HepG2 (cell line): ENCODE measurements at regions not wholly inside any gene's neighbourhood (a gene's known extent, or its start where the extent isn't known, plus 50 kb on each side); places are given as distances from the start of the nearest gene placed in this dataset.

Experiments used
- ATAC-seq: fragments of 200-7000 bp; cut with Tn5 transposase; 3 replicates; pipeline ENCODE4 v1.9.1; 2020; ENCODE audit warnings: mild to moderate bottlenecking, moderate library complexity
- BruUV-seq: library from RNA; stranded (reverse); fragments of 400-500 nt; replicated peaks from 2 replicates; lab custom pipeline; 2021; lab: Mats Ljungman, UMichigan
- CTCF ChIA-PET: fragments of 300-600 bp; formaldehyde crosslinking; extraction: SDS; loops from one replicate; lab custom pipeline; 2021; ENCODE audit warnings: low total read pairs, inconsistent platforms, low intra/inter-chr PET ratio; lab: Yijun Ruan, JAX
- POLR2A ChIA-PET: fragments of 350-600 bp; sonication (Branson Sonifier 250); formaldehyde crosslinking; loops from one replicate; lab custom pipeline; 2020; ENCODE audit warnings: antibody characterized with exemption, inconsistent platforms; lab: Yijun Ruan, JAX
- DNase-seq: peaks from one replicate; pipeline ENCODE4 v3.0.0-alpha.2; 2015; ENCODE audit warnings: low spot score
- FAIRE-seq: peaks from 3 replicates; lab custom pipeline; 2011; peaks lifted over from hg19 to GRCh38; lab: Jason Lieb, UNC
- H2AFZ ChIP-seq: one replicate; pipeline ENCODE4 v1.6.1; 2011; ENCODE audit warnings: low read length, inconsistent platforms
- H3K27ac ChIP-seq: fragments of 300-600 bp; 3 replicates; pipeline ENCODE4 v1.8.0; 2011; ENCODE audit warnings: mixed run types, mild to moderate bottlenecking, mixed read lengths, low read length, inconsistent platforms; ENCODE audit not compliant: insufficient read depth; ENCODE audit errors: extremely low read length
- H3K27me3 ChIP-seq, 2 experiments: fragments of 200-600 bp in 1 of 2; 2 replicates in 1 of 2; 3 replicates in 1 of 2; pipeline versions ENCODE4 v1.6.0 to v1.8.0; 2011; ENCODE audit warnings: low read length in 2 of 2, mild to moderate bottlenecking in 2 of 2, moderate library complexity in 2 of 2, inconsistent platforms in 1 of 2; ENCODE audit not compliant: insufficient read depth in 2 of 2, control insufficient read depth in 1 of 2
- H3K36me3 ChIP-seq, 2 experiments: fragments of 200-600 bp in 1 of 2; replicated peaks in 1 of 2; 2 replicates in 1 of 2; 3 replicates in 1 of 2; pipeline versions ENCODE4 v1.5.1 to v1.8.0; 2011; ENCODE audit warnings: low read length in 2 of 2, inconsistent platforms in 1 of 2; ENCODE audit not compliant: insufficient read depth in 2 of 2, control insufficient read depth in 1 of 2
- H3K4me1 ChIP-seq: 2 replicates; pipeline ENCODE4 v1.5.1; 2012; ENCODE audit warnings: low read length, inconsistent platforms; ENCODE audit not compliant: insufficient read depth
- H3K4me2 ChIP-seq: 2 replicates; pipeline ENCODE4 v1.6.0; 2011; ENCODE audit warnings: low read depth, low read length, inconsistent platforms
- H3K4me3 ChIP-seq, 3 experiments: fragments of 200-600 bp in 1 of 3; sonication (generic), shearing (Covaris generic) in 1 of 3; replicated peaks in 1 of 3; 2 replicates each; pipeline ENCODE4 v1.5.1; 2011 to 2016; ENCODE audit warnings: low read length in 3 of 3, inconsistent platforms in 2 of 3, low read depth in 2 of 3, mild to moderate bottlenecking in 2 of 3, control low read depth in 1 of 3, mixed read lengths in 1 of 3; ENCODE audit not compliant: insufficient read depth in 1 of 3
- H3K79me2 ChIP-seq: one replicate; pipeline ENCODE4 v1.6.1; 2011; ENCODE audit warnings: low read length, inconsistent platforms; ENCODE audit not compliant: insufficient read depth
- H3K9ac ChIP-seq: 2 replicates; pipeline ENCODE4 v1.6.0; 2011; ENCODE audit warnings: mild to moderate bottlenecking, low read depth, low read length, inconsistent platforms; ENCODE audit not compliant: insufficient read depth
- H3K9me3 ChIP-seq: 2 replicates; pipeline ENCODE4 v1.5.1; 2012; ENCODE audit warnings: mild to moderate bottlenecking, low read length
- H4K20me1 ChIP-seq: 2 replicates; pipeline ENCODE4 v1.6.0; 2011; ENCODE audit warnings: inconsistent platforms, mild to moderate bottlenecking, low read length, moderate library complexity; ENCODE audit not compliant: insufficient read depth
- HNF4G ChIP-seq, 2 experiments: sonication (generic) in 1 of 2; formaldehyde crosslinking in 1 of 2; IDR thresholded peaks; 2 replicates each; pipeline versions ENCODE4 v1.4.0 to v1.6.1; 2011 to 2020; ENCODE audit warnings: borderline replicate concordance in 2 of 2, low read depth in 2 of 2, mild to moderate bottlenecking in 2 of 2, low read length in 1 of 2, missing genetic modification reagents in 1 of 2, moderate library complexity in 1 of 2
- U2AF1 ChIP-seq: fragments of 200-400 bp; formaldehyde crosslinking; optimal IDR thresholded peaks from 2 replicates; pipeline ENCODE3; 2017; ENCODE audit warnings: mild to moderate bottlenecking, low read depth, low read length
- ZNF234 ChIP-seq: sonication (generic); formaldehyde crosslinking; conservative IDR thresholded peaks from 2 replicates; pipeline ENCODE4 v1.5.1; 2020; ENCODE audit warnings: mild to moderate bottlenecking, missing genetic modification reagents
- WGBS: methylation state at CpG from one replicate; pipeline ENCODE4 v1.1.6; 2017; ENCODE audit warnings: low lambda C conversion rate; 5-methylcytosine and 5-hydroxymethylcytosine counted together
- in situ Hi-C: cut with HindIII; loops from 2 replicates; pipeline ENCODE4 v1.10.0; 2017; ENCODE audit warnings: low pct_unique_long_range_greater_than_20kb; ENCODE audit not compliant: extremely low pct_ligation_motif_present
- intact Hi-C: fragments of 100-400 bp; cut with micrococcal nuclease; formaldehyde crosslinking; loops from one replicate; pipeline ENCODE4 v1.10.0; 2022; ENCODE audit not compliant: unreplicated experiment
- TF ChIP-seq, protein P1 (sequence below): sonication (generic); formaldehyde crosslinking; IDR thresholded peaks from 2 replicates; pipeline ENCODE4 v1.4.0; 2020; ENCODE audit warnings: low read depth, mild to moderate bottlenecking, missing genetic modification reagents
- TF ChIP-seq, protein P2 (sequence below): sonication (generic); formaldehyde crosslinking; IDR thresholded peaks from 2 replicates; pipeline ENCODE4 v1.4.0; 2020; ENCODE audit warnings: missing genetic modification reagents
- TF ChIP-seq, protein P3 (sequence below): fragments of 450-650 bp; IDR thresholded peaks from 2 replicates; pipeline ENCODE4 v1.6.1; 2016

DNA sequence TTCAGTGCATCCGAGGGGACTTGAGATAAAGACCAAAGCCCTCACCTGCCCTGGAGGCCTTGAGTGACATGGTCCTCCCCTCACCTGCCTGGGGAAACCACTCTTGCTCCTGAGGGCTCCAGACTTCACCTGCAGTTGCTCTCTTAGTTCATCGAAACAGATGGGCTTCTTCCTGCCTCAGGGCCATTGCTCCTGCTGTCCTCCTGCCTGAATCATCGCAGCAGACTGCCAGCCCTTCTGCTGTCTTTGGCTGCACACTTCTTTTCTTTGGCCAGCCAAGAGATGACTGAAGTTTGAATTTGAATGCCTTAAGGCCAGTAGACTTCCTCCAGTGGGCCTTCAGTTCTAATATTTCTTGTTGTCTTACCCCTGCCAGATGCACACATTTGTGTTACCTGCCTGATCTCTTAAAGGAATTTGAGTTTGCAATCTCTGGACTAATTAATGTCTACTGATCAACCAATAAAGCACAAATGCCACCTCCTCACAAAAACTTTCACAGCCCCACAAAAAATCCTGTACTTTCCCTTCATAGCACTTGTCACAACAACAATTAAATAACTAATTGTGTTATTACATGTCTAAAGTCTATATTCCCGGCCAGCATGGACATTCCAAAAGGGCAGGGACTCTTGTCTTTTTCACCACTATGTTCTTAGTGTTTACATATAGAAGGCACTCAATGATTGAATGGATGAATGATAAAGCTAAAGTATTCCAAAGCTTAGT, 56.7 kb upstream of the SGK1 start:
- no peak overlapping the region for H3K4me3 ChIP-seq
- no peak for DNase-seq
- 20% methylated on average over 4 of the region's 4 CpGs for WGBS
- H3K79me2 ChIP-seq: no peaks in the 10 kb centered on the region
- no peaks in the 10 kb centered on the region for H3K9me3 ChIP-seq
- no peaks in the 10 kb centered on the region for H4K20me1 ChIP-seq
- in situ Hi-C loops (no loop called here), intact Hi-C loops (no loop called here)
- BruUV-seq: no TSS peak
- no peaks in the 10 kb centered on the region for H3K36me3 ChIP-seq
- no peak for FAIRE-seq
- CTCF ChIA-PET: no interaction called here
- TF ChIP-seq HNF4G (IDR thresholded peaks at IDR 0.05; ENCODE audit: borderline replicate concordance, low read depth, low read length): no peak
- TF ChIP-seq HNF4G (CRISPR knock-in tag; IDR thresholded peaks at IDR 0.05; ENCODE audit: borderline replicate concordance, low read depth): no peak
- TF ChIP-seq, protein P1, sequence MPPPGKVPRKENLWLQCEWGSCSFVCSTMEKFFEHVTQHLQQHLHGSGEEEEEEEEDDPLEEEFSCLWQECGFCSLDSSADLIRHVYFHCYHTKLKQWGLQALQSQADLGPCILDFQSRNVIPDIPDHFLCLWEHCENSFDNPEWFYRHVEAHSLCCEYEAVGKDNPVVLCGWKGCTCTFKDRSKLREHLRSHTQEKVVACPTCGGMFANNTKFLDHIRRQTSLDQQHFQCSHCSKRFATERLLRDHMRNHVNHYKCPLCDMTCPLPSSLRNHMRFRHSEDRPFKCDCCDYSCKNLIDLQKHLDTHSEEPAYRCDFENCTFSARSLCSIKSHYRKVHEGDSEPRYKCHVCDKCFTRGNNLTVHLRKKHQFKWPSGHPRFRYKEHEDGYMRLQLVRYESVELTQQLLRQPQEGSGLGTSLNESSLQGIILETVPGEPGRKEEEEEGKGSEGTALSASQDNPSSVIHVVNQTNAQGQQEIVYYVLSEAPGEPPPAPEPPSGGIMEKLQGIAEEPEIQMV (CRISPR knock-in tag): no peak
- TF ChIP-seq, protein P2, sequence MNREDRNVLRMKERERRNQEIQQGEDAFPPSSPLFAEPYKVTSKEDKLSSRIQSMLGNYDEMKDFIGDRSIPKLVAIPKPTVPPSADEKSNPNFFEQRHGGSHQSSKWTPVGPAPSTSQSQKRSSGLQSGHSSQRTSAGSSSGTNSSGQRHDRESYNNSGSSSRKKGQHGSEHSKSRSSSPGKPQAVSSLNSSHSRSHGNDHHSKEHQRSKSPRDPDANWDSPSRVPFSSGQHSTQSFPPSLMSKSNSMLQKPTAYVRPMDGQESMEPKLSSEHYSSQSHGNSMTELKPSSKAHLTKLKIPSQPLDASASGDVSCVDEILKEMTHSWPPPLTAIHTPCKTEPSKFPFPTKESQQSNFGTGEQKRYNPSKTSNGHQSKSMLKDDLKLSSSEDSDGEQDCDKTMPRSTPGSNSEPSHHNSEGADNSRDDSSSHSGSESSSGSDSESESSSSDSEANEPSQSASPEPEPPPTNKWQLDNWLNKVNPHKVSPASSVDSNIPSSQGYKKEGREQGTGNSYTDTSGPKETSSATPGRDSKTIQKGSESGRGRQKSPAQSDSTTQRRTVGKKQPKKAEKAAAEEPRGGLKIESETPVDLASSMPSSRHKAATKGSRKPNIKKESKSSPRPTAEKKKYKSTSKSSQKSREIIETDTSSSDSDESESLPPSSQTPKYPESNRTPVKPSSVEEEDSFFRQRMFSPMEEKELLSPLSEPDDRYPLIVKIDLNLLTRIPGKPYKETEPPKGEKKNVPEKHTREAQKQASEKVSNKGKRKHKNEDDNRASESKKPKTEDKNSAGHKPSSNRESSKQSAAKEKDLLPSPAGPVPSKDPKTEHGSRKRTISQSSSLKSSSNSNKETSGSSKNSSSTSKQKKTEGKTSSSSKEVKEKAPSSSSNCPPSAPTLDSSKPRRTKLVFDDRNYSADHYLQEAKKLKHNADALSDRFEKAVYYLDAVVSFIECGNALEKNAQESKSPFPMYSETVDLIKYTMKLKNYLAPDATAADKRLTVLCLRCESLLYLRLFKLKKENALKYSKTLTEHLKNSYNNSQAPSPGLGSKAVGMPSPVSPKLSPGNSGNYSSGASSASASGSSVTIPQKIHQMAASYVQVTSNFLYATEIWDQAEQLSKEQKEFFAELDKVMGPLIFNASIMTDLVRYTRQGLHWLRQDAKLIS (CRISPR knock-in tag): no peak
- TF ChIP-seq, protein P3, sequence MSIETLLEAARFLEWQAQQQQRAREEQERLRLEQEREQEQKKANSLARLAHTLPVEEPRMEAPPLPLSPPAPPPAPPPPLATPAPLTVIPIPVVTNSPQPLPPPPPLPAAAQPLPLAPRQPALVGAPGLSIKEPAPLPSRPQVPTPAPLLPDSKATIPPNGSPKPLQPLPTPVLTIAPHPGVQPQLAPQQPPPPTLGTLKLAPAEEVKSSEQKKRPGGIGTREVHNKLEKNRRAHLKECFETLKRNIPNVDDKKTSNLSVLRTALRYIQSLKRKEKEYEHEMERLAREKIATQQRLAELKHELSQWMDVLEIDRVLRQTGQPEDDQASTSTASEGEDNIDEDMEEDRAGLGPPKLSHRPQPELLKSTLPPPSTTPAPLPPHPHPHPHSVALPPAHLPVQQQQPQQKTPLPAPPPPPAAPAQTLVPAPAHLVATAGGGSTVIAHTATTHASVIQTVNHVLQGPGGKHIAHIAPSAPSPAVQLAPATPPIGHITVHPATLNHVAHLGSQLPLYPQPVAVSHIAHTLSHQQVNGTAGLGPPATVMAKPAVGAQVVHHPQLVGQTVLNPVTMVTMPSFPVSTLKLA: no peak
- TF ChIP-seq U2AF1: no peak
- TF ChIP-seq ZNF234 (CRISPR knock-in tag): no peak
- no peak overlapping the region for H3K27ac ChIP-seq
- no peaks in the 10 kb centered on the region for H3K4me1 ChIP-seq
- no peak overlapping the region for H2AFZ ChIP-seq
- POLR2A ChIA-PET: interaction anchor here (0.6 kb wide), 1 partner anchor 22 kb away, joined by 3 read pairs; no protein-coding TSS in a partner anchor
- ATAC-seq: no peak
- peaks cover 0 to 3% of the 10 kb centered on the region in 2 experiments; a peak in 2 of 5 replicates for H3K27me3 ChIP-seq
- H3K4me2 ChIP-seq: no peak overlapping the region
- no peak overlapping the region for H3K9ac ChIP-seq
